Ascending aorta (tissue), 2 donors: ENCODE measurements at regions not wholly inside any gene's neighbourhood (a gene's known extent, or its start where the extent isn't known, plus 50 kb on each side); places are given as distances from the start of the nearest gene placed in this dataset.

Experiments used
- DNase-seq, 2 donors: peaks; one replicate each; pipeline ENCODE4 v3.0.0-alpha.2; 2019; ENCODE audit warnings: low spot score in 2 of 2
- H3K27ac ChIP-seq, 2 donors: fragments of 200-600 bp; sonication (generic); one replicate each; pipeline ENCODE4 v1.5.1; 2016 to 2017; ENCODE audit warnings: mild to moderate bottlenecking in 1 of 2
- H3K27me3 ChIP-seq: fragments of 200-600 bp; sonication (generic); one replicate; pipeline ENCODE4 v1.5.1; 2017
- H3K36me3 ChIP-seq, 2 donors: fragments of 200-600 bp; sonication (generic); one replicate each; pipeline ENCODE4 v1.5.1; 2016
- H3K4me1 ChIP-seq, 2 donors: fragments of 200-600 bp; sonication (generic); one replicate each; pipeline ENCODE4 v1.5.1; 2016 to 2017; ENCODE audit warnings: mild to moderate bottlenecking in 1 of 2
- H3K4me3 ChIP-seq, 2 donors: fragments of 200-600 bp; sonication (generic); one replicate each; pipeline ENCODE4 v1.5.1; 2016 to 2017; ENCODE audit warnings: mild to moderate bottlenecking in 1 of 2
- H3K9me3 ChIP-seq, 2 donors: fragments of 200-600 bp; sonication (generic); one replicate each; pipeline ENCODE4 v1.5.1; 2016
- CTCF ChIP-seq, 3 experiments: fragments of 200-600 bp in 2 of 3; fragments of 450-650 bp in 1 of 3; sonication (generic) in 2 of 3; IDR thresholded peaks; one replicate each; pipeline ENCODE4 v1.5.1; 2016 to 2019; ENCODE audit warnings: antibody characterized with exemption in 3 of 3, mild to moderate bottlenecking in 1 of 3, moderate library complexity in 1 of 3
- intact Hi-C: fragments of 100-400 bp; cut with DNase I; formaldehyde crosslinking; loops from one replicate; pipeline ENCODE4 v1.15.1; 2023

GRCh38 chr1:100614570-100614969 lies 76.6 kb downstream of the GPR88 start:
- Histone ChIP-seq H3K4me3 (no peak overlapping the region), H3K27me3 (no peaks in the 10 kb centered on the region), H3K4me1 (peaks cover 0 to 12% of the 10 kb centered on the region in 2 donors), H3K27ac (no peak overlapping the region), H3K9me3 (no peaks in the 10 kb centered on the region), H3K36me3 (no peaks in the 10 kb centered on the region)
- no peak for DNase-seq
- no peak for TF ChIP-seq CTCF (IDR thresholded peaks at IDR 0.05)
- intact Hi-C loops = no loop called here

- Histone ChIP-seq H3K36me3 (no peaks in the 10 kb centered on the region), H3K27ac (no peak overlapping the region), H3K4me1 (peaks cover 0 to 7% of the 10 kb centered on the region in 2 donors), H3K4me3 (no peak overlapping the region), H3K9me3 (no peaks in the 10 kb centered on the region), H3K27me3 (no peaks in the 10 kb centered on the region)
- no peak for TF ChIP-seq CTCF (IDR thresholded peaks at IDR 0.05)
- DNase-seq = no peak
- intact Hi-C loops = no loop called here
Measured at GRCh38 chr1:100615686-100616085, 77.7 kb downstream of the GPR88 start.

- Histone ChIP-seq H3K27me3 (no peaks in the 10 kb centered on the region), H3K27ac (no peak overlapping the region), H3K9me3 (no peaks in the 10 kb centered on the region), H3K4me1 (peaks cover 0 to 6% of the 10 kb centered on the region in 2 donors), H3K4me3 (no peak overlapping the region), H3K36me3 (no peaks in the 10 kb centered on the region)
- intact Hi-C loops = no loop called here
- TF ChIP-seq CTCF (IDR thresholded peaks at IDR 0.05) = no peak
- DNase-seq = no peak
Measured at GRCh38 chr1:100616121-100616621, 78.2 kb downstream of the GPR88 start.

- H3K9me3 ChIP-seq = no peaks in the 10 kb centered on the region
- DNase-seq = no peak
- intact Hi-C loops = no loop called here
- peaks cover 0 to 3% of the 10 kb centered on the region in 2 donors for H3K4me1 ChIP-seq
- no peak overlapping the region for H3K4me3 ChIP-seq
- no peaks in the 10 kb centered on the region for H3K27me3 ChIP-seq
- TF ChIP-seq CTCF (IDR thresholded peaks at IDR 0.05) = no peak
- H3K36me3 ChIP-seq = no peaks in the 10 kb centered on the region
- H3K27ac ChIP-seq = peak overlapping the region in 1 of 2 donors; percentile 51
Measured at GRCh38 chr1:100622037-100622436, 84.1 kb downstream of the GPR88 start.

- Histone ChIP-seq H3K9me3 (no peaks in the 10 kb centered on the region), H3K27ac (peak overlapping the region in 1 of 2 donors; percentile 51), H3K4me3 (no peak overlapping the region), H3K27me3 (no peaks in the 10 kb centered on the region), H3K36me3 (no peaks in the 10 kb centered on the region), H3K4me1 (peaks cover 0 to 3% of the 10 kb centered on the region in 2 donors)
- intact Hi-C loops = no loop called here
- TF ChIP-seq CTCF (IDR thresholded peaks at IDR 0.05) = no peak
- no peak for DNase-seq
Measured at GRCh38 chr1:100622506-100622905, 84.6 kb downstream of the GPR88 start.
